Lower leg skin (tissue), 3 donors: ENCODE measurements at regions not wholly inside any gene's neighbourhood (a gene's known extent, or its start where the extent isn't known, plus 50 kb on each side); places are given as distances from the start of the nearest gene placed in this dataset.

Source experiments
- POLR2A ChIP-seq, 2 donors: fragments of 450-650 bp; IDR thresholded peaks; one replicate each; pipeline ENCODE4 v1.6.1; 2016 to 2017; ENCODE audit warnings: antibody characterized with exemption in 2 of 2, mild to moderate bottlenecking in 1 of 2, moderate library complexity in 1 of 2
- TF ChIP-seq, protein P1 (sequence below), 3 donors: fragments of 450-650 bp; IDR thresholded peaks; one replicate each; pipeline ENCODE4 v1.5.1; 2016; ENCODE audit warnings: antibody characterized with exemption in 3 of 3, mild to moderate bottlenecking in 3 of 3, moderate library complexity in 2 of 3

DNA sequence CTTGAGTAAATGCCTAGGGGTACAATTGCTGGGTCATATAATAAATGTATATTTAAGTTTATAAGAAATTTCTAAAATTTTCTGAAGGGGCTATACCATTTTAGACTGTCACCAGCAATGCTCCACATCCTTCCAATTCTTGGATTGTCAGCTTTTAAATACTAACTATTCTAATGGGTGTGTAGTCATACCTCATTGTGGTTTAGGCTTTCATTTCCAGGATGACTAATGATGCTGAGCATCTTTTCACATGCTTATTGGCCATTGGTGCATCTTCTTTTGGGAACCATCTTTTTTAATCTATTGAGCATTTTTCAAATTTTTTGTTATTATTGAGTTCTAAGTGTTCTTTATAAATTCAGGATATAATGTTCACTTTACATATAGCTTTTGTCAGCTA, 52.5 kb upstream of the CORO2B start:
- TF ChIP-seq, protein P1, sequence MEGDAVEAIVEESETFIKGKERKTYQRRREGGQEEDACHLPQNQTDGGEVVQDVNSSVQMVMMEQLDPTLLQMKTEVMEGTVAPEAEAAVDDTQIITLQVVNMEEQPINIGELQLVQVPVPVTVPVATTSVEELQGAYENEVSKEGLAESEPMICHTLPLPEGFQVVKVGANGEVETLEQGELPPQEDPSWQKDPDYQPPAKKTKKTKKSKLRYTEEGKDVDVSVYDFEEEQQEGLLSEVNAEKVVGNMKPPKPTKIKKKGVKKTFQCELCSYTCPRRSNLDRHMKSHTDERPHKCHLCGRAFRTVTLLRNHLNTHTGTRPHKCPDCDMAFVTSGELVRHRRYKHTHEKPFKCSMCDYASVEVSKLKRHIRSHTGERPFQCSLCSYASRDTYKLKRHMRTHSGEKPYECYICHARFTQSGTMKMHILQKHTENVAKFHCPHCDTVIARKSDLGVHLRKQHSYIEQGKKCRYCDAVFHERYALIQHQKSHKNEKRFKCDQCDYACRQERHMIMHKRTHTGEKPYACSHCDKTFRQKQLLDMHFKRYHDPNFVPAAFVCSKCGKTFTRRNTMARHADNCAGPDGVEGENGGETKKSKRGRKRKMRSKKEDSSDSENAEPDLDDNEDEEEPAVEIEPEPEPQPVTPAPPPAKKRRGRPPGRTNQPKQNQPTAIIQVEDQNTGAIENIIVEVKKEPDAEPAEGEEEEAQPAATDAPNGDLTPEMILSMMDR (IDR thresholded peaks at IDR 0.05), result no peak
- TF ChIP-seq POLR2A (IDR thresholded peaks at IDR 0.05), result no peak
